ENCODE measurements at regions not wholly inside any gene's neighbourhood (a gene's known extent, or its start where the extent isn't known, plus 50 kb on each side); places are given as distances from the start of the nearest gene placed in this dataset.

- TF ChIP-seq CTCF (conservative IDR thresholded peaks at IDR 0.05; ENCODE audit: low read depth, low read length) (no peak), CEBPB (IDR thresholded peaks at IDR 0.05; ENCODE audit: low read depth, low read length) (no peak), MAFK (IDR thresholded peaks at IDR 0.05; ENCODE audit: low read depth, low read length) (no peak), POLR2A (IDR thresholded peaks at IDR 0.05; ENCODE audit: low read depth, low read length) (no peak), FOS (IDR thresholded peaks at IDR 0.05; ENCODE audit: low read depth, low read length) (no peak), RAD21 (IDR thresholded peaks at IDR 0.05; ENCODE audit: low read length) (no peak), RFX5 (IDR thresholded peaks at IDR 0.05; ENCODE audit: low read depth, low read length) (no peak), CHD1 (IDR thresholded peaks at IDR 0.05; ENCODE audit: low read depth, low read length) (no peak), ELK1 (IDR thresholded peaks at IDR 0.05; ENCODE audit: borderline replicate concordance, low read depth, low read length) (no peak)
Observed at GRCh38 chr20:52905241-52905994, 66.7 kb upstream of the TSHZ2 start.

All from IMR-90 (cell line).